Activated CD4-positive, alpha-beta T cell treated with anti-CD3 and anti-CD28 coated beads, Interleukin-2, amount 10 ng/mL, durations not matched to agents 24 days and 14 days (primary cell): ENCODE measurements at regions not wholly inside any gene's neighbourhood (a gene's known extent, or its start where the extent isn't known, plus 50 kb on each side); places are given as distances from the start of the nearest gene placed in this dataset.

Source experiments
- DNase-seq: peaks from one replicate; pipeline ENCODE4 v3.0.0; 2022
- H3K27ac Mint-ChIP-seq: one replicate; pipeline ENCODE4 v1.8.0; 2022; ENCODE audit warnings: mild to moderate bottlenecking, mixed read lengths
- H3K27me3 Mint-ChIP-seq: one replicate; pipeline ENCODE4 v1.8.0; 2022; ENCODE audit warnings: mixed read lengths
- H3K36me3 Mint-ChIP-seq: one replicate; pipeline ENCODE4 v1.8.0; 2022; ENCODE audit warnings: low read depth, mild to moderate bottlenecking, mixed read lengths
- H3K4me1 Mint-ChIP-seq: one replicate; pipeline ENCODE4 v1.8.0; 2021; ENCODE audit warnings: mixed read lengths
- H3K4me3 Mint-ChIP-seq: one replicate; pipeline ENCODE4 v1.8.0; 2022; ENCODE audit warnings: mild to moderate bottlenecking, moderate library complexity, mixed read lengths
- H3K9me3 Mint-ChIP-seq: one replicate; pipeline ENCODE4 v1.8.0; 2021; ENCODE audit warnings: mixed read lengths
- intact Hi-C: fragments of 100-400 bp; cut with micrococcal nuclease; formaldehyde crosslinking; loops from one replicate; pipeline ENCODE4 v1.15.1; 2023

DNA sequence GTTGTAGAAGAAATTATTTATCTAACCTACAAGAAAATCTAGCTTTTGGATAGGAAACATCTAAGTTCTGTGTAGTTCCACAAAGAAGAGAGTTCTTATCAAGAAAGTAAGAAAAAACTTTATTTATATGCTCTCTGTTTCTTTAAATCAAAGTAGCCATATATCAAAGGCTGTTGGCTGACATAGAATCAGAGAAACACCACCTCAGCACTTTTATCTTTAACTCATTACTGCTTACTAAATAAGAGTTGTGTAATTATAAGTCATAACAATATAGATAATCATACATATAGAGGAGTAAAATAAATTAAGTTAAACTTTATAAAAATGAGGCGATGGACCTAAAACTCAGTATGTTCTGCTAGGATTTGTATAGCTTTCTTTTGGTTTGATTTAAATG is 570.6 kb downstream of the PCDH17 start:
- no peak for DNase-seq
- intact Hi-C loops = no loop called here
- peaks cover 7% of the 10 kb centered on the region for H3K9me3 Mint-ChIP-seq
- H3K27me3 Mint-ChIP-seq = no peaks in the 10 kb centered on the region
- H3K4me1 Mint-ChIP-seq = no peaks in the 10 kb centered on the region
- no peak overlapping the region for H3K27ac Mint-ChIP-seq
- no peak overlapping the region for H3K4me3 Mint-ChIP-seq
- no peaks in the 10 kb centered on the region for H3K36me3 Mint-ChIP-seq

DNA sequence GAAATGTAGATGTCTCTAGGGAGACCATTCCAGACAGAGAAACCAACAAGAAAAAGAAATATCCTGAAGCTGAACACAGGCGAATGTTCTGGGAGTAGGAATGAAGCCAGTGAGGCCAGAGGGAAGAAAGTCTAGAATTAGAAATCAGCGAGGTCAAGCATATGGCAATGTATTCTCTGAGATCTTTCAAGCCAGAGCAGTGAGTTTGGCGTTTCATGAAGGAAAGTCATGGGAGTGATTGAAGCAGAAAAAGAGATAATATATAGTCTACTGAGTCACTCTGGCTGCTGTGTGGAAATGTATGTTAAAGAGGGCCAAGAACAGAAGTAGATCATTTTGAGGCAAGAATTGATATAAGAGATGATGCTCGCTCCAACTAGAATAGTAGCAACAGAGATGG is 576.0 kb downstream of the PCDH17 start:
- no peak overlapping the region for H3K4me3 Mint-ChIP-seq
- H3K36me3 Mint-ChIP-seq = no peaks in the 10 kb centered on the region
- peaks cover 8% of the 10 kb centered on the region for H3K9me3 Mint-ChIP-seq
- no peaks in the 10 kb centered on the region for H3K4me1 Mint-ChIP-seq
- H3K27me3 Mint-ChIP-seq = no peaks in the 10 kb centered on the region
- no peak overlapping the region for H3K27ac Mint-ChIP-seq
- DNase-seq = no peak
- intact Hi-C loops = no loop called here

- Mint-ChIP-seq H3K27ac (no peak overlapping the region), H3K36me3 (no peaks in the 10 kb centered on the region), H3K27me3 (no peaks in the 10 kb centered on the region), H3K9me3 (peaks cover 8% of the 10 kb centered on the region), H3K4me3 (no peak overlapping the region), H3K4me1 (no peaks in the 10 kb centered on the region)
- no peak for DNase-seq
- intact Hi-C loops = no loop called here
These were observed 603.9 kb downstream of the PCDH17 start for GRCh38 chr13:58235454-58235853.

DNA sequence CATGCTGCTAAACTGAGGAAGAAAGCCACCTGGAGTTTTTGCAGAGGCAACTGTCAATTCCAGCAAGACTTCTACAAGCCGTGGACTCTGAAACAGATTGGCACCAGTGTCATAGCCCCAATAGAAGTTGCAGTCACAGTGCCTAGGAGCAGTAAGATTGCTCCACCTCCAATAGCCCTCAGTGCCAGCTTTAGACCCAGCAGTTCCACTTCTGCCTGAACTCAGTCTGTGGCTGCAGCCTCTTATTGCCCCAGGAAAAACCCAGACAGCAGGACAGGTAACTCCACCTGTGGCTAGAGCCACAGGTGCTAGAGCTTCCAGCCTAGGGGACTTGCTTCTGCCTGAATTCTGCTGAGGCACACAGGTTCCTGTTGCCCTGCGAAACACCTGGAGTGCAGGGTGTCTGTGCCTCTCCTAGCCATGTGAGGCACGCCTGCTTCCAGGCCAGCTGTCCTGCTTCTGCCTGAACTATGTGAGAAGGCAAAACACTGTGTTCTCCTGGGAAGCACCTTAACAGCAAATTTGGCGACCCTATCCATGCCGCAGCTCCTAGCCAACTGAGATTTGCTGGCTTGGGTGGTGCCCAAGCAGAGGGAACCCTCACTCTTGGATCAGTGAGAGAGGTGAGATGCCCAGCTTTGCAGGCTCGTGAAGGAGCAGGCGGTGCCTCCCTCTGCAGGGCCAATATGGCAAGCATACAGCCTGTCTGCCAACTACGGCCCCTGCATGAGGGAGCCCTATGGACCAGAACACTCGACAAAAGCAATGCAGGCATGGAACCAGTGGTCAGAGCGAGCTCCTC is 607.6 kb downstream of the PCDH17 start:
- Mint-ChIP-seq H3K4me3 (no peak overlapping the region), H3K9me3 (peaks cover 9% of the 10 kb centered on the region), H3K4me1 (no peaks in the 10 kb centered on the region), H3K27me3 (no peaks in the 10 kb centered on the region), H3K36me3 (no peaks in the 10 kb centered on the region), H3K27ac (no peak overlapping the region)
- no peak for DNase-seq
- intact Hi-C loops = no loop called here

DNA sequence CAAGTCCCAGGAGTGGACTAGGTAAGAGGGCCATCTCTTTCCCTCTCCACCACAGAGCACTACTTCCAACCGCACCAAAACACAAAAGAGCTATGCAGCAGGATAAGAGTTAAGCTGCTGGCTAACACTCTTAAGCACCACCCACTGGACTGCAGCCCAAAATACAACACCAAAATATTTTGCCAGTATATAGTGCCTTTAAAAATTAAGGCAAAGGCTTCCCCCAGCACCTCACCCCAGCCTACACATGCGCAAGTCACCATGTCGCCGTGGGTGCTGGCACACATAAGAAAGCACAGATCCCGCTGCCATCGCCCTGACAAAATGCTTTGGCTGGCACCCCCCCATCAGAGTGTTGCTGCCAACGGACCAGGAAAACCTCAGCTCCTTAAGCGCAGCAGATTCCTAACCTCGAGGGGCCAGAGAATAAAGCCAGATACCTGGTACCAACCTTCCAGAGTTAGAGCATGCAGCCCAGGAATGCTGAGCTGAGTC is 608.3 kb downstream of the PCDH17 start:
- no peak for DNase-seq
- Mint-ChIP-seq H3K27ac (no peak overlapping the region), H3K27me3 (no peaks in the 10 kb centered on the region), H3K4me1 (no peaks in the 10 kb centered on the region), H3K36me3 (no peaks in the 10 kb centered on the region), H3K9me3 (peaks cover 9% of the 10 kb centered on the region), H3K4me3 (no peak overlapping the region)
- intact Hi-C loops = no loop called here

- Mint-ChIP-seq H3K9me3 (no peaks in the 10 kb centered on the region), H3K4me3 (no peak overlapping the region), H3K36me3 (no peaks in the 10 kb centered on the region), H3K27me3 (no peaks in the 10 kb centered on the region), H3K4me1 (no peaks in the 10 kb centered on the region), H3K27ac (no peak overlapping the region)
- no peak for DNase-seq
- intact Hi-C loops = no loop called here
These were observed 615.5 kb downstream of the PCDH17 start for GRCh38 chr13:58247080-58247479.

DNA sequence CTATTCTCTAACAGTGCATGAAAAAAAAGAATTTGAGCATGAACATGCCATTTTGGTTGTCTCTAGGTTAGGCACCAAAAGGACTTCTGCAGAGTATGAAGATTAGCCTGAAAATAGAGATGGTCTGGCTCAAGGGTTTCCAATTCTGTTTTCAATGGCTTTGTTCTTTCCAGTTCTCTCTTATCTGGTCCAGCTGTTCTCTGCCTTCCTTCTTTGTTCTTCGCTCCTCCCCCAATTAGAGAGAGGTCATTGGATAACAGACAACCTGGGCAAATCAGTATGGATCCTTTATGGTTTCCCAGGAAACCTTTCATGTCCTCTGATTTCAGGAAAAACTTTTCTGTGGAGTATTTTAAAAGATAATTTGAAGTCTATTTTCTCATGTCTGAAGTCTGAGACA is 623.4 kb downstream of the PCDH17 start:
- Mint-ChIP-seq H3K4me1 (no peaks in the 10 kb centered on the region), H3K36me3 (no peaks in the 10 kb centered on the region), H3K4me3 (no peak overlapping the region), H3K27me3 (no peaks in the 10 kb centered on the region), H3K9me3 (peaks cover 4% of the 10 kb centered on the region), H3K27ac (no peak overlapping the region)
- no peak for DNase-seq
- intact Hi-C loops = no loop called here

- H3K36me3 Mint-ChIP-seq = no peaks in the 10 kb centered on the region
- intact Hi-C loops = no loop called here
- H3K9me3 Mint-ChIP-seq = no peaks in the 10 kb centered on the region
- H3K27me3 Mint-ChIP-seq = no peaks in the 10 kb centered on the region
- H3K4me3 Mint-ChIP-seq = no peak overlapping the region
- no peak overlapping the region for H3K27ac Mint-ChIP-seq
- no peaks in the 10 kb centered on the region for H3K4me1 Mint-ChIP-seq
- DNase-seq = no peak
These were observed 634.7 kb downstream of the PCDH17 start for GRCh38 chr13:58266271-58266670.

GRCh38 chr13:58298556-58299135 is 667.1 kb downstream of the PCDH17 start:
- Mint-ChIP-seq H3K27ac (no peak overlapping the region), H3K4me1 (no peaks in the 10 kb centered on the region), H3K4me3 (no peak overlapping the region), H3K27me3 (no peaks in the 10 kb centered on the region), H3K9me3 (peaks cover 3% of the 10 kb centered on the region), H3K36me3 (no peaks in the 10 kb centered on the region)
- intact Hi-C loops = no loop called here
- DNase-seq = no peak

DNA sequence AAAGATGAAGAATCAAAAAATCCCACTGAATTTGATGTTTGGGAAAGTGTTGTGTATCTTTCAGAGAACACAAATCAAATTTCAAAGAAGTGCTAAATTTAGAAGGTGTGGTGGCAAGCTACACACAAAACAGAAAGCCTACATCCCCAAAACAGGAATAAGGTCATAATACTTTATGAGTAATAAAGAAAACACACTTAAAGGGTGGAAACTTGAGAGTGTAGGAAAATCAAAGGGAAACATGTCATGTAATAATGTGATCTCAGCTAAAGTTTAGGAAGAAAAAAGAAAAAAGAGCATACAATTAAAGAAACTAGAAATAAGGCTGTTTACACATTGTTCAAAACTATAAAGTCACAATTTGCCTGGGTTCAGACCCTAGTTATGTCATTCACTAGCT is 668.7 kb downstream of the PCDH17 start:
- DNase-seq = no peak
- H3K27me3 Mint-ChIP-seq = no peaks in the 10 kb centered on the region
- H3K4me3 Mint-ChIP-seq = no peak overlapping the region
- H3K36me3 Mint-ChIP-seq = no peaks in the 10 kb centered on the region
- no peaks in the 10 kb centered on the region for H3K9me3 Mint-ChIP-seq
- intact Hi-C loops = no loop called here
- H3K27ac Mint-ChIP-seq = no peak overlapping the region
- H3K4me1 Mint-ChIP-seq = no peaks in the 10 kb centered on the region

DNA sequence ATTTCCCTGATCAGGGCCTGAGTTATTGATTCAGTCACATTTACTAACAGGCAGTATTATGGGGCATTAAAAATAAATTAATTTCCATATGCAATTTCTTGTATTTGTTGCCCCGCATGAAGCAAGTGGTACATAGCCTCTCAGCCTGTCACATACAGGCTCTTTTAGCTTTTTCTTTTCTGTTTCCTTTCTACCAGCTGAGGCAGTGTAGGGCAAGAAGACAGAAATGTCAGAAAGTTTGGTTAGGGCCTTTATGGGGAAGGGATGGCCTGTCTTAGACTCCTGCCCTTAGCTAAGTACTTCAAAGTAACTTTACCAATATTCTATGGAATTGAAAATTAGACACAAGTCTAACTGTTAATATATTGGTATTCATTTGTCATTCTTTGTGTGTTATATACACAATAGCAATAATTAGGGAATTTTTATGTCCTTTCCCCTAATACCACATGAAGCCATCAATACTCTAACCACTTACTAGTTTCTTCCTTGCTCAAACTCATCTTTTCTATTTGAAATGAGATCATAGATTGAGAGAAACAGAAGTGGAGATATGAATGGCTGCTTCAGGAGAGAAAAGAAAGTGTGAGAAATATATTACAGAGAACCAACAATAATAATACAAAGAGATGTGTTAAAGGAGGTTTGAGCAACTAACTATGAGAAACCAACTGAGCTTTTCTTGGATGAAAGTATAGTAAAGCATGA is 669.6 kb downstream of the PCDH17 start:
- no peaks in the 10 kb centered on the region for H3K27me3 Mint-ChIP-seq
- no peak overlapping the region for H3K27ac Mint-ChIP-seq
- H3K4me1 Mint-ChIP-seq = no peaks in the 10 kb centered on the region
- H3K4me3 Mint-ChIP-seq = no peak overlapping the region
- no peaks in the 10 kb centered on the region for H3K9me3 Mint-ChIP-seq
- H3K36me3 Mint-ChIP-seq = no peaks in the 10 kb centered on the region
- intact Hi-C loops = no loop called here
- DNase-seq = no peak

DNA sequence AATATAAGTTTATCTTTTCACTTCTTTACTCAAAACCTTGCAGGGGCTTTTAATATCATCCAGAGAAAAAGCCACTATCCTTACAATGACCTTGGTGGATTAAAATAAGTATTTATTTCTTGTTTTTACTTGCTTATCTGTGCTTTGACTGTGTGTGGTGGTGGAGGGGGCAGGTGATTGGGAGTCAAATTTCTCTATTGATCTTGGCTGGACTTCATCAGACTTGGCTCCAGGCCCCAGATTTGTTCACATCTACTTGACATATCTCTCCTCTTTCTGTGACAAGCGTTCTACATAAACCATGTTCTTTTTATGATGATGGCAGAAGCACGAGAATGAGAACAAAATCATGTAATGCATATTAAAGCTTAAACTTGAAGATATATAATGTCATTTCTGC is 670.8 kb downstream of the PCDH17 start:
- H3K4me3 Mint-ChIP-seq = no peak overlapping the region
- intact Hi-C loops = no loop called here
- H3K27me3 Mint-ChIP-seq = no peaks in the 10 kb centered on the region
- H3K4me1 Mint-ChIP-seq = no peaks in the 10 kb centered on the region
- H3K9me3 Mint-ChIP-seq = no peaks in the 10 kb centered on the region
- no peak overlapping the region for H3K27ac Mint-ChIP-seq
- H3K36me3 Mint-ChIP-seq = no peaks in the 10 kb centered on the region
- no peak for DNase-seq

GRCh38 chr13:58306062-58306461 is 674.5 kb downstream of the PCDH17 start:
- Mint-ChIP-seq H3K36me3 (no peaks in the 10 kb centered on the region), H3K4me1 (no peaks in the 10 kb centered on the region), H3K27ac (no peak overlapping the region), H3K27me3 (no peaks in the 10 kb centered on the region), H3K4me3 (no peak overlapping the region), H3K9me3 (no peaks in the 10 kb centered on the region)
- intact Hi-C loops = no loop called here
- no peak for DNase-seq

GRCh38 chr13:58313219-58313618 is 681.7 kb downstream of the PCDH17 start:
- no peak overlapping the region for H3K27ac Mint-ChIP-seq
- H3K4me1 Mint-ChIP-seq = no peaks in the 10 kb centered on the region
- H3K36me3 Mint-ChIP-seq = no peaks in the 10 kb centered on the region
- DNase-seq = no peak
- H3K9me3 Mint-ChIP-seq = no peaks in the 10 kb centered on the region
- no peaks in the 10 kb centered on the region for H3K27me3 Mint-ChIP-seq
- intact Hi-C loops = no loop called here
- H3K4me3 Mint-ChIP-seq = no peak overlapping the region
